Bone marrow (tissue), 2 donors: ENCODE measurements at regions not wholly inside any gene's neighbourhood (a gene's known extent, or its start where the extent isn't known, plus 50 kb on each side); places are given as distances from the start of the nearest gene placed in this dataset.

Source experiments
- DNase-seq, 2 donors: peaks; one replicate each; lab custom pipeline; 2025; lab: John Stamatoyannopoulos, UW

DNA sequence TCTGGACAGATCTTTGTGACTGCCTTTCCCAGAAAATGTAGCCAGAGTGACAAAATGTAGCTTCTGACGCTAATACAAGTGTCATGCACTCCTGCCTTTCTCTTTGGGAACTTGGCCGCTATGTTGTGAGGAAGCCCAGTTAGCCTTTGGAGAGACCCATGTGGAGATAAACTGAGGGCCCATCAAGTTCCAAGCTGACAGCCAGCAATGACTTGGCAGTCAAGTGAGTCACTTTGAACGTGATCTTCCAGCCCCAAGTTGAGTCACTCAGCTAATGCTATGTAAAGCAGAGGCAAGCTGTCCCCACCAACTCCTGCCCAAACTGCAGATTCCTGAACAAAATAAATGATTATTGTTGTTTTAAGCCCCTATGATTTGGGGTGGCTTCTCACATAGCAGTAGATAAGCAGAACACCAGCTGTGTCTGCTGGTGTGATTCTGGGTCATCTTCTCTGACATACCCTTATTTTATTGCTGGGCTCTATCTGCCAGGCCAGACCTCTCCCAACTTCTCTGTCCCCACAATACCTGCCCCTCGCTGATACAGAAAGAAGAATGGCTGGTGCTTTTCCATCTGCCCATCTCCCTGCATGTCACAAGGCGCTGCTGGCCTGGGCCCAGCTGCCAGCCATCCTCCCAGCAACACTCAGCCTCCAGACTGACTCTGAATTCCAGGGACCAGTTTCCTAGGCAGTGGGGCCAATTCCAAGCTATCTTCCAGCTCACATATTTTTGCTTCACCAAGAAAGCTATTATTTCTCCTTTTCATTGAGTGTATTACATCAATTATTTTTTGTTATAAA, 274.8 kb downstream of the LRFN2 start:
- DNase-seq = no peak

DNA sequence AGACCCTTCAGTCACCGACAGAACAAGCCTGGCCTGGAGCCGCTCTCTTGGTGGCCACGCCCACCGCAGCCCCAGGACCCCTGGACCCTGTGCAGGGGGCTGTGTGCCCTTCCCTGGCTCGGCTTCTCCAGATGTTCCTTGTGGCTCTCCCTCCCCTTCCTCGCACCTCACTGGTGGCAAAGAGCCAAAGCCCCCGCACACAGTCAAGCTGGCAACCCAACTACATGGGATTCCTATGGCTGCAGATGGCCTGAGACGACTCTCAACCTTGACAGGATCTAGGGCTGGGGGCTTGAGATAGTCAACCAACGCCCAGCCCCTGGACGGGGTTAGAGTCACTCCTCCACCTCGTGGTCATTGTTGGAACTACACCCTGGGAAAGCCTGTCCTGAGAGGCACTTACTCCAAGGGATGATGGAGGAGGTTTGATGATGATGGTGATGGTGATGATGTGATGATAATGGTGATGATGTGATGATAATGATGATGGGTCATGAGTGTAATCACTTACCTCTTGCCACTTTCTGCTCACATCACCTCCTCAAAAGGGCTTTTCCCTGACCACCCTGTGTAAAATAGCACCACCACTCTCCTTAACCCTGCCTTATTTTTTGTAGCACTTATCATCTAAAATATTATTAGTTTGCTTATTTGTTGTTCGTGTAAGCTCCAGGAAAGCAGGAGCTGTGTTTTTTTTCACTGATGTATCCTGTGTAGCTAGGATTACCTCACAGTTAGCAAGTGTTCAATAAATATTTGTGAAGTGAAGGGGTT, 278.4 kb downstream of the LRFN2 start:
- DNase-seq = peak in 1 of 2 donors; percentile 13

DNA sequence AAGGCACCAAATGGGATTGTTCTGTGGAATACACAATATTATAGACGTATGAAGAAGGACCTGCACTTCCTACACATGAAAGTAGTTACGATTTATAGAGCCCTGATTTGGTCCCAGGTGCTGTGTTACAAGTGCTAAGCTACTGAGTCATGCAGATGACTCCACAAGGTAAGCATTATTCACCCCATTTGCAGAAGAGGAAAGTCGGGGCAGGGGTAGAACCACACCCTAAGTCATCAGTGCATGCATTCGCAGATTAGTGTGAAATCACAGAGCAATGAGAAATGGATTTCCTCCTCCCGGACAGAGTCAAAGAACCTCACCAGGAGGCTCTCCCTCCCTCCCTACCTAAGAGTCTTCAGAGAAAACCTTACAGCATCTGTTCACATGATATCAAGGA, 279.5 kb downstream of the LRFN2 start:
- DNase-seq = no peak

DNA sequence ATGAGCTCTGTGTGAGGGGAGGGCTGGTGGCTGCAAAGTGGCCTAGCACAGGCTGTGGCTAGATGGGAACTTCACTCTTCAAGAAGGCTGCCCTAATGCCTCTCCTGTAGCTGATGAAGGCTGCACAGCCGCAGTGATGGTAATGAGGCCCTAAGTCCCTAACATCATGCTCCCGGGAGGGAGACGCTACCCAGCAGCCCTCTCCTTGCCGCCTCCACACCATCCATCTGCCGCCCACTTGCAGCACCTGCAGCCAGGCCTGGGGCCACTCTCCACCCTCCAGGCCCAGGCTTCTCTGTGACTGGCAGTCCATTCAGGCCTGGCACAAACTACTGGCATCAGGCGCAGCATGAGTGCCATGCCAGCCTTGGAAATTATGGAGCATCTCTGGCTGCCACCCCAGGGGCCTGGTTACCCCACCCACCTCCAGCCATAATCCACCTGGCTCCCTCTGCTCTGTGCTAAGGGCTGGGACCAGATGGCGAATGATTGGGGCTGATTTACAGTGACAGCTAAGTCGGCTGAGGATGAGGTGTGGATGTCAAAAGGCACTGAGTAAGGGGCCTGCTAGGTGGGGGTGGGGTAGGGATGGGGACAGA, 284.2 kb downstream of the LRFN2 start:
- no peak for DNase-seq

DNA sequence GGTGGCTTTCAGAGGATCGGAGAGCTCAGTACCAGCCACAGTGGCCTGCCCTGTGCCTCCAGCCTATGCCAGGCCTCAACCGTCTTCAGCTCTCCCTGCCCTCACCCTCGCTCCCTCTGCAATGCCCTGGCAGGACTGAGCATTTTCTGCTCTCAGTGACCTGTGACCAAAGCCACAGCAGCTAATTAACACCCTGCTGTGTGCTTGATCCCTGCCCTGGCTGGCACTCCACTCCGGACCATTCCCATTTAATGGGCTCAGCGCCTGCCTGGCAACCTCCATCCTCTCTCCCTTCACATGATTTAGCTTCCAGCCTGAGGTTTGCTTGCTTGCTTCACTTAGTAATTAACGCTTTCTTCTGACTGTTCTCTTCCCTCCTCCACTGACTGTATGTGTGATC, 287.5 kb downstream of the LRFN2 start:
- DNase-seq = no peak

DNA sequence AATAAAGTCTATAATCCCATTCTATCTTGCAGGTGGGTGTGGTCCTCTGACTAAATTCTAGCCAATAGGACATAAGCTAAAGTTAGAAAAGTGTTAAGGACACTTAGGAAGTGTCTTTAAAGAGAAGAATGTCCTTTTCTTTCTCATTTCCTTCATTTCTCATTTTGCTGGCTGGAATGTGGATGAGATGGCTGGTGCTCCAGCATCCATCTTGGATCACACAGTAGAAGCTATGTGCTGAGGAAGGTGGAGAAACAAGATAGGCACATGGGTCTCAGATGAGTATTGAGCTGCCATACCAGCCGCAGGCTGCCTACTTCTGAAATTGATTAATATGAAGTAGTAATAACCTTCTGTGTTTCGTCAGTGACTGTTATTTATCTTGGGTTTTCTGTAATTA, 289.0 kb downstream of the LRFN2 start:
- no peak for DNase-seq

DNA sequence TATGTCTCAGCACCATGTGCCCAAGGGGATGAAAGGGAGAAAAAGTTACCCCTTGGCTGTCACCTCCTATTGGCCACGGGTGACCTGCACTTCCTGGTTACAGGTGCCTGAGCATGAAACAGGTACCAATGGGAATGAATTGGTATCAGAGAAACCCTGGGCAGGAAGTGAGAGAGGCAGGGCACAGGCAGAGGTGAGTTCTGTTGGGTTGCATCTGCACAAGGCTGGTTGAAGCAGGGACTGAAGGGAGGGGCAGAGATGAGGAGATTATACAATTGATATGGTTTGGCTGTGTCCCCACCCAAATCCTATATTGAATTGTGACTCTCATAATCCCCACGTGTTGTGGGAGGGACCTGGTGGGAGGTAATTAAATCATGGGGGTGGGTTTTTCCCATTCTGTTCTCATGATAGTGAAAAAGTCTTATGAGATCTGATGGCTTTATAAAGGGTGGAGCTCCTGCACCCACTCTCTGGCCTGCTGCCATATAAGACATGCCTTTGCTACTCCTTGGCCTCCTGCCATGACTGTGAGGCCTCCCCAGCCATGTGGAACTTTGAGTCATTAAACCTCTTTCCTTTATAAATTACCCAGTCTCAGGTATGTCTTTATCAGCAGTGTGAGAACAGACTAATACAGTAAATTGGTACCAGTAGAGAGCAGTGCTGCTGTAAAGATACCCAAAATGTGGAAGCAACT, 291.8 kb downstream of the LRFN2 start:
- no peak for DNase-seq

DNA sequence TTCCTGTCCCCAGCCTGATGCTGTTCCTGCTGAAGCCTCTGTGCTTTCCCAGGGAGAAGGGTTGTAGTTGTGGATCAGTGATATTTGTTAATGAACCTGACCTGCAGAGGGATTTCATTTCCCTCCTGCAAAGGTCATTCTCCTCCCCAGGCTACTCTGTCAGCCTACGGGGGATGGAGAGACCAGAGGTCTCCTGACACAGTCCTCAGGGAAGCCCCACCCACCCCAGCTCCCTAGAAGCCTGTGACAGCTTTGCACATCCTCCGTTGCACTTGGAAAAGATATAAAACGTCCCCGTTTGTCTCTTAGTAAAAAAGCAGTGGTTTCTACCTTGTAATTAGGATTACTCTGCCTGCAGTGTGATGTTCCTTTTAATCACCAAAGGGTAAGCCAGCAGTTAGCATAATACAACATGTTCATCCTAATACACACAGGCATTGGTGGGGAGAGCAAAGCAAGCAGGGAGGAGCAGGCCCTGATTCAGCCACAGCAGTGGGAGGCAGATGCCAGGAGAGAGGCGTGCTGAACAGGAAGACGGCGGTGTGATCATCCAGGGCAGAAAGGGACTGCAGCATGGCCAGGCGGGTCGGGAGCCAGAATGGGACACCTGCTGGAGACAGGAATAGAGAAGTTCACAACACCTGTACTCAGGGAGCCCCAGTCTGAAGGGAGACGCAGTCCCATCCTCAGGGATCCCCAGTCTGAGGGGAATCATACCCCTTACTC, 293.5 kb downstream of the LRFN2 start:
- no peak for DNase-seq

DNA sequence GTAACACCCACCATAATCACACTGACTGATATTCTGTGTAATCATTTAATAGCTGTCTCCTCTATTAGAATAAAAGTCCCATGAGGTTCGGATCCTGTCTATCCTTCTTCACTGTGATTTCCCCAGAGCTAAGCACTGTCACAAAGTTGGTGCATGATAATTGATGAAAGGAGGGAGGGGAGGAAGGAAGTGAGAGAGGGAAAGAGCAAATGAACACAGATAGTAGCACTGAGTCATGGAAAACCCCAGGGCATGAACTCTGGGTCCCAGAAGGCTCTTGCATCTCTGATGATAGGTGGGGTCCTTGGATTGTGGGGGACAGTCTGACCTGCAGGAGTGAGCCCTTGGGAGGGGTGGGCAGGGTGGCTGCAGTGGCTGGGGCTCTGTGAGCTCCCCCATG, 294.1 kb downstream of the LRFN2 start:
- no peak for DNase-seq

DNA sequence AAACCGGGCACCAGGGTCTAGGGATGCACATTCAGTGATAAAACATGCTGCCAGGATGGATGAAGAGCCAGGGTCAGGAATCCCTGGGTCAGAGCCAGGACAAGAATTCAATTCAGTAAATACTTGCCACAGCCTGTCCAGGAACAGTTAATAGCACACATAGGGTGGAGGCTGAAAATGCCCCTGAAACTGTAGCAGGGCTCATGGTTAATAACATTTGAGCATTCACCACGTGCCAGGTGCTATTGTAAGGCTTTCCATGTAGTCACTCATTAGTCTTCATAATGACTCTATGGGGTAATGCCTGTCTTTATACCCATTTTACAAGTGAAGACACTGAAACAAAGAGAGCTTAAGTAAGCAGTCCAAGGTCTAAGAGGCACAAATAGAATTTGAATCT, 296.3 kb downstream of the LRFN2 start:
- DNase-seq = no peak

DNA sequence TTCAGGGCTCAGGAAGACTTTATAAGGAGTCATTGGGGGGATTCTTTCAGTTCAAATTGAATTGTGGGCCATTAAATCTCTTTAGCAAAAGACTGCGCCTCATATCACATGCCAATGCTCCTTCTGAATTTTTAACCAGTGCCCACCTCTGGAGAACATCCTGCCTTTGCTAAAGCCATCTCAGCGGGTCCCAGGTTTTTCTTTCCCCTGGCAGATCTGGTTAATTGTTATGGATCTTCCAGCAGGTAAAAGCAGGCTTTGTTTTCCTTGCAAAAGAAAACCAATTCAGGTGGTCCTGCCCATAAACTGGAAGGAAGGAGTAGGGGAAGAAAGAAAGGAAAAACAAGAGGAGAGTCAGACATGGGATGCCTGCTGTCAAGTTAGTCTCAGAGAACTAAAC, 298.2 kb downstream of the LRFN2 start:
- no peak for DNase-seq

DNA sequence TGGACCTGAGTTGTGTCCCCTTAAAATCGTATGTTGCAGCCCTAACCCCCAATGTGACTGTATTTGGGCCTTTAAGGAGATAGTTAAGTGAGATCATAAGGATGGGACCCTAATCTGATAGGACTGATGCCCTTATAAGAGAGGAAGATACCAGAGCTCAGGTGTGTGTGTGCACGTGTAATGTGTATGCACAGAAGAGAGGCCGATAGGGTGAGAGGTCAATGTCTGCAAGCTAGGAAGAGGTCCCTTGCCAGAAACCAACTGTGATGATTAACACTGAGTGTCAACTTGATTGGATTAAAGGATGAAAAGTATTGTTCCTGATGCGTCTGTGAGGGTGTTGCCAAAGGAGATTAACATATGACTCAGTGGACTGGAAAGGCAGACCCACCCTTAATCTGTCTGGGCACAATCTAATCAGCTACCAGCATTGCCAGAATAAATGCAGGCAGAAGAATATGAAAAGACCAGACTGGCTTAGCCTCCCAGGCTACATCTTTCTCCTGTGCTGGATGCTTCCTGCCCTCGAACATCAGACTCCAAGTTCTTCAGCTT, 299.8 kb downstream of the LRFN2 start:
- no peak for DNase-seq

DNA sequence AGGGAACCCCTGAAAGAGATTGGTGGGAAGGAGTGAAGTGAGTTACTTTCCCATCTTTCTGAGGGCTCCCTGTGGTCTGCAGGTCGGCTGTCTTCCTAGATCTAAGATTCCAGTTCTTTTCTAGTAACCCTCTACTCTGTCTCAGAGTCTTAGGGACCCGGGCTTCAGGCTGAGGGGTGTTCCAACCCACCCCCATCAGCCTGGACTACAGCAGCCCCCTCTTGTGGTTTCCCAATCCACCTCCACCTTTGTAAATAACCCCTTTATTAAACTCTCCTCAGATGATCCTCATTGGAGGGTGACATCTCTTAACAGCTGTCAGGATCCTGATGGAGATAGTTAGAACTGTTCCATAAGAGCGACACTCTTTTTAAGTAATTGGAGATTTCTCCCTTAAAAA, 300.4 kb downstream of the LRFN2 start:
- no peak for DNase-seq

DNA sequence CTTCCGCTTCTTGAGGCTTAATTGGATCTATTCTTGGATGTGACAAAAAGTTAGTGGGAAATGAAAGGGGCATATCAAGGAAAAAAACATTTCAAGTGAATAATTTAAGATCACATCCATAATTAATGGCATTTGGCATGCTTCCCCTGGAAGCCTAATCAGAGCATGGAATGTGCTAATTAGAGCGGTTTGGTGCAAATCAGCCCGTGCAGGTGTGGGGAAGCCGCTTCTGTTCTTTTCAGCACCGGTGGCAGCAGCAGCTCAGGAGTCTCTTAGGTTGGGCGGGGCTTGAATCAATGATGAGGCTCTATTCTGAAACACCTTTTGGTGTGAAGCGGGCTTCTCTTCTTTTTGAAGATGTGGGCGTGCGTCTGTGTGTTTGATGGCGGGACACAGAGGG, 301.2 kb downstream of the LRFN2 start:
- DNase-seq = no peak

DNA sequence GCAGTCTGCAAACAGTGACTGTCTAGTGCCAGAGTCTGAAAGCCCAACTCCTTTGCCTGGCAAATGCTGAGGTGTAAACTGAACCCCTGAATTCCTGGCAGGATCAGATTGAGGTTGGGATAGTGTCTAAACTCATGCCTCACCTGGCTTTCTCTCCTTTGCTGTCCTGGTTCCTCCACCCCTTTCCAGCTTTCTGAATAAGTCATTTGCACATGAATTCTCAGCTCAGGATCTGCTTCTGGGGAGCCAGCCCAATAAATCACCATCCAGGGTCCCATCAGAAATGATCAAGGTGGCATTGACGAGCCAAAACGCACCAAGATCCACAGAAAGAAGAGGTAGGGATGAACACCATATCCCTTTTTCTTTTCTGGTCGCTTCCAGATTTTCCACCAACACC, 301.6 kb downstream of the LRFN2 start:
- DNase-seq = no peak

DNA sequence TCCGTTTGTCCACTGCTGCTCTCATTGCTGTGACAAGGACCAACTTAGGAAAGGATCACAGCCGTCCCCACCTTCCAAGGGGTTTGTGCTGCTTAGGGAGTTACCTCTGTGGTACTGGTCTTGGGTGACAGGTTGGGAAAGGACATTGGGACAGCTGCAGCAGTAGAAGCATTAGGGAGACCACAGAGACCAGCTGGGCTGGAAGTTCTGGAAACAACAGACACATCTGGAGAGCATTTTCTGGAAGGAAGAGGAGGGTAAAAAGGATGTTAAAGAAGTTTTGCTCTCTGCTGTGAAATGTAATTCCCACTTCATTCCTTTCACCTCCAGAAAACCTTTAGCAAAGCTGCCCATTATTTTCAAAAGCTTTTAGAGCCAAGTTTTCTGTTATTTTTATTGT, 304.2 kb downstream of the LRFN2 start:
- no peak for DNase-seq

DNA sequence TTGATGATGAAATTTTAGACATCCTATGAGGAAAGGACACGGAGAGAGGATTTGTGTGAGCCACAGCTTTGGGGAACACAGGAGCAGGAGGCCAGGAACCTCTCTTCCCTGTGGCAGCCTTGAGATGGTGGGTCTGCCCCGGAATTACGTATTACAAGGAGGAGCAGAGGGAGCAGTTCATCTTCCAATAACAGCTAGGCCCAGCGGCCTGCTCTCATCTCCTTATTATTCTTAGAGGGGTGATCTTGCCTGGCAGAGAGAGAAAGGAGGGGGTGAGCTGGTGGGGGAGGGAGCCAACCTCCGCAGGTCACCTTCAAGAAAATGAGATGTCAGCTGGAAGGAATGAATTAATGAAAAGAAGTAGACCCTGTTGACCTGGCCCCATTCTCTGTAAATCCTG, 305.8 kb downstream of the LRFN2 start:
- DNase-seq = no peak

DNA sequence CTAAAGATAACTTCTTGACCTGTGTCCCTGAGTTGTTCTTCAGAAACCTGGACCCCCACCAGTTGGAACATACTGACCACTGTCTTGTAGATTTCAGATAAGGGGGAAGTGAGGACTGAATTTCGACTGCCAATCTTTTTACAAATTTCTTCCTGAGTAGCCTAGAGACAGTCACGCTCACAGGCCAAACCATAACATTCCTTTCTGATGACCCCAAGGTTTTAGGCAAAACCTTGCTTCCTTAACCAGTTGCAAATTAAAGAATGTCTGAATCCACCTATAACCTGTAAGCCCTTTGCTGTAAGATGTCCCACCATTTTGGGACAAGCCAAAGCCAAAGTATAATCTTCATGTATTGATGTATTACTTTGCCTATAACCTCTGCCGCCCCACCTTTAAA, 306.9 kb downstream of the LRFN2 start:
- no peak for DNase-seq

DNA sequence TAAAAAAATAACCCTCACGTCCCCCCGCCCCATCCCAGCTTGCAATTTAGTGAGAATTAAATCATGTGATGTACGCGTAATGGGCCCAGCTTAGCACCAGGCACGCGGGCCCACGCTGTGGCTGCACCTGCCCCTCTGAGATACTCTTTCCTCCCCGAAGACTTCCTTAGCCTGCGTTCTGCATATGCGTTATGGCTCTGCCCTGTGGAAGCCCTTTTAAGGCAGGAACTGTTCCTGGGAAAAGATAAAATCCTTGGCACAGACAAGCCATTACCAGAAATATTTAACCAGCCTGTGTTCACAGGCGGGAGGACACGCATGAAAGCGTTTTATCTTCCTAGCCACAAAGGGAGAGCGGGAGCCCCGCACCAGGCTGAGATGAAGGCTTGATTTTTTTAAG, 311.0 kb downstream of the LRFN2 start:
- DNase-seq = no peak

DNA sequence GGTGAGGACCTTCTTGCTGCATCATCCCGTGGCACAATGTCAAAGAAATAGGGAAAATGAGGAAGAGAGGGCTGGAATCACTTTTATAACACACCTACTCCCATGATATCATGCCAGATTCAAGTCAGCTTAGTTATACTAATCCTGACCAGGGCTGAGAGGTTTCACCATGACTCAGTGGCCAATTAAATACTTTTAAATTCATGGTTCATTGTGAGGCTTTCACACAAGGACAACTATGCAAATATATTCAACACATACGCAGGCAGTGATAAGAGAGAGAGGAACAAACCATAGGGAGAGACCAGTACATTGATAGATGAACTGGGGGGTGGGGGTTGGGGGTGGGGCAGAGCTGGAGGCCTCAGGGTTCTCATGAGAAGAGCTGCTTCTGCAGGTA, 313.1 kb downstream of the LRFN2 start:
- DNase-seq = no peak

DNA sequence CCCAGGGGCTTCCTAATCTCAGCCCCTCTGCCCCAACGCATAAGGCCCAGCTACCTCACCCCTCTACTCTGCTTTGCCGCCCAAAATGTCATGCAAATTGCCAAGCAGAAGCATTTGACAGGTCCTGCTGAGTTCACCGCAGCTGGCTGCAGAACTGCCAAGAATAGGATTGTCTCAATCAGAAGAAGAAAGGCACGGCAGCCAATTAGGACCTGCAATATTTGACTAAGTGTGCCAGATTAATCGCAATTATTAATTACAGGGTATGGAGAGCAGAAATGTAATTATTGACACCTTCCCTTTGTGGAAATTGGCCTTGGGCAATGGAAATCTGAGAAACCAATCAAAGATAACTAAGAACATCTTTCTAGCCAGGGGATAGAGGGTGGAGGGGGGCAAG, 318.6 kb downstream of the LRFN2 start:
- no peak for DNase-seq

DNA sequence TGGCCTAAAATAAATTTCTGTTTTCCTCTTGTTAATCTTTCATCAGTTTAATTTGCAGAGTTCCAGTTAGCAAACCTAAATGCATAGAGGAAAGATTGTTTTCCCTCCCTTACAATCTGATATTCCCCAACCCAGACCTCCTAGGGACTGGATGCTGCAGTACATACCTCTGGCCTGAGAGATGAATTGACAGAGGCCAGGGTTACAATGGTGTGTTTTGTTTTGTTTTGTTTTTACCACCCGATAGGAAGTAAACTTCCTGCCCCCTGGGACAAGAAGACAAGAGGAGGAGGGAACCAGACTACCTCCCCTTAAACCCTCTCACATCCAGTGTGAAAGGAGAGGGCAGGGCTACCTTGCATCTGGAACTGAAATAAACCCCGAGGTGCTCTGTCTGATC, 319.0 kb downstream of the LRFN2 start:
- no peak for DNase-seq
